Kidney (tissue), 13 donors: ENCODE measurements at regions not wholly inside any gene's neighbourhood (a gene's known extent, or its start where the extent isn't known, plus 50 kb on each side); places are given as distances from the start of the nearest gene placed in this dataset.

Source experiments
- DNase-seq, 5 donors: peaks; one replicate each; pipeline ENCODE4 v3.0.0-alpha.2; 2013 to 2020
- FAIRE-seq: peaks from 2 replicates; lab custom pipeline; 2012; peaks lifted over from hg19 to GRCh38; lab: Jason Lieb, UNC
- H3K27ac ChIP-seq, 2 donors: one replicate each; pipeline ENCODE4 v1.7.0; 2013; ENCODE audit warnings: low read depth in 2 of 2, low read length in 2 of 2, inconsistent platforms in 1 of 2
- H3K27me3 ChIP-seq: one replicate; pipeline ENCODE4 v1.7.1; 2013; ENCODE audit warnings: low read length, inconsistent platforms; ENCODE audit not compliant: control insufficient read depth, insufficient read depth
- H3K36me3 ChIP-seq, 3 donors: one replicate each; pipeline versions ENCODE4 v1.7.0 to v1.7.1; 2013; ENCODE audit warnings: low read length in 3 of 3, control low read depth in 1 of 3, inconsistent platforms in 1 of 3; ENCODE audit not compliant: insufficient read depth in 3 of 3, control insufficient read depth in 2 of 3
- H3K4me1 ChIP-seq, 3 donors: one replicate each; pipeline versions ENCODE4 v1.7.0 to v1.7.1; 2013; ENCODE audit warnings: low read length in 3 of 3, inconsistent platforms in 1 of 3, low read depth in 1 of 3; ENCODE audit not compliant: control insufficient read depth in 2 of 3, insufficient read depth in 2 of 3
- H3K4me3 ChIP-seq, 3 donors: one replicate each; pipeline versions ENCODE4 v1.7.0 to v1.8.1; 2013; ENCODE audit warnings: low read length in 3 of 3, control low read depth in 1 of 3, inconsistent platforms in 1 of 3
- H3K9ac ChIP-seq, 3 donors: one replicate each; pipeline versions ENCODE4 v1.7.0 to v1.7.1; 2013; ENCODE audit warnings: low read length in 3 of 3, control low read depth in 1 of 3, inconsistent platforms in 1 of 3
- H3K9me3 ChIP-seq, 3 donors: one replicate each; pipeline versions ENCODE4 v1.7.0 to v1.7.1; 2013; ENCODE audit warnings: low read length in 3 of 3, control low read depth in 1 of 3, inconsistent platforms in 1 of 3; ENCODE audit not compliant: control insufficient read depth in 2 of 3, insufficient read depth in 1 of 3
- CTCF ChIP-seq: IDR thresholded peaks from 3 replicates; pipeline ENCODE4 v1.5.1; 2012; ENCODE audit warnings: mild to moderate bottlenecking, moderate library complexity, borderline replicate concordance; ENCODE audit not compliant: insufficient read depth; ENCODE audit errors: extremely low read depth
- intact Hi-C: fragments of 100-400 bp; cut with DNase I; formaldehyde crosslinking; loops from one replicate; pipeline ENCODE4 v1.11.1; 2022
- donor health status: control.
- donor health status: control.
- donor health status: control.
- donor health status: control.
- donor health status: control.
- donor health status: DM: yes; HTN: yes; CAD: no.
- donor health status: Normal renal cell carcinoma (clear cell type).

- Histone ChIP-seq H3K9me3 (no peaks in the 10 kb centered on the region), H3K36me3 (no peaks in the 10 kb centered on the region), H3K4me1 (peaks cover 5 to 9% (median 6%) of the 10 kb centered on the region in 3 donors), H3K27ac (no peak overlapping the region), H3K4me3 (no peak overlapping the region), H3K27me3 (no peaks in the 10 kb centered on the region), H3K9ac (no peak overlapping the region)
- no peak for TF ChIP-seq CTCF
- no peak for DNase-seq
- FAIRE-seq = no peak
- intact Hi-C loops = no loop called here
These were observed 86.1 kb upstream of the CPM start for GRCh38 chr12:69019082-69019481.

GRCh38 chr12:69019910-69020309 lies 86.9 kb upstream of the CPM start:
- intact Hi-C loops = no loop called here
- H3K9ac ChIP-seq = no peak overlapping the region
- no peak for TF ChIP-seq CTCF
- no peak for DNase-seq
- H3K36me3 ChIP-seq = no peaks in the 10 kb centered on the region
- no peak overlapping the region for H3K4me3 ChIP-seq
- peaks cover 5 to 9% (median 6%) of the 10 kb centered on the region in 3 donors for H3K4me1 ChIP-seq
- no peaks in the 10 kb centered on the region for H3K9me3 ChIP-seq
- no peaks in the 10 kb centered on the region for H3K27me3 ChIP-seq
- no peak for FAIRE-seq
- H3K27ac ChIP-seq = no peak overlapping the region

GRCh38 chr12:69022674-69023073 lies 89.7 kb upstream of the CPM start:
- H3K36me3 ChIP-seq = no peaks in the 10 kb centered on the region
- no peak overlapping the region for H3K4me3 ChIP-seq
- peaks cover 5 to 16% (median 6%) of the 10 kb centered on the region in 3 donors for H3K4me1 ChIP-seq
- DNase-seq (no peak), FAIRE-seq (no peak)
- H3K9ac ChIP-seq = no peak overlapping the region
- no peak for TF ChIP-seq CTCF
- intact Hi-C loops = no loop called here
- peak overlapping the region in 1 of 2 donors; percentile 73 for H3K27ac ChIP-seq
- H3K9me3 ChIP-seq = no peaks in the 10 kb centered on the region
- no peaks in the 10 kb centered on the region for H3K27me3 ChIP-seq

- Histone ChIP-seq H3K9ac (peak overlapping the region in 1 of 3 donors; percentile 7), H3K4me1 (peaks cover 5 to 16% (median 6%) of the 10 kb centered on the region in 3 donors), H3K27me3 (no peaks in the 10 kb centered on the region), H3K9me3 (no peaks in the 10 kb centered on the region), H3K36me3 (no peaks in the 10 kb centered on the region), H3K4me3 (no peak overlapping the region), H3K27ac (peak overlapping the region; percentile 73 to 75)
- DNase-seq = peak in 1 of 5 donors; percentile 10
- intact Hi-C loops = no loop called here
- no peak for FAIRE-seq
- TF ChIP-seq CTCF = no peak
These were observed 90.9 kb upstream of the CPM start for GRCh38 chr12:69023840-69024239.
